Germinal center (tissue), 1 donor: ENCODE measurements at regions not wholly inside any gene's neighbourhood (a gene's known extent, or its start where the extent isn't known, plus 50 kb on each side); places are given as distances from the start of the nearest gene placed in this dataset.
"Not testable (repeated sequence)": the region's sequence is repeated elsewhere in the genome, so short reads cannot be mapped to it uniquely, and the experiment has no call there.

Source experiments
- DNase-seq: peaks from one replicate; pipeline ENCODE4 v3.0.0; 2012; ENCODE audit warnings: mixed read lengths, low spot score

GRCh38 chr2:136715146-136715545 lies 50.2 kb upstream of the THSD7B start:
- no peak for DNase-seq

- DNase-seq: no peak
Measured at GRCh38 chr2:136714452-136714951, 50.8 kb upstream of the THSD7B start.

GRCh38 chr2:136713739-136714138 lies 51.6 kb upstream of the THSD7B start:
- DNase-seq: no peak

- DNase-seq: no peak
Measured at GRCh38 chr2:136705336-136705735, 60.0 kb upstream of the THSD7B start.

- no peak for DNase-seq
Measured at GRCh38 chr2:136703214-136703613, 62.1 kb upstream of the THSD7B start.

GRCh38 chr2:136696438-136696837 lies 68.9 kb upstream of the THSD7B start:
- no peak for DNase-seq

- no peak for DNase-seq
Measured at GRCh38 chr2:136693966-136694365, 71.4 kb upstream of the THSD7B start.

GRCh38 chr2:136680079-136680478 lies 85.3 kb upstream of the THSD7B start:
- not testable (repeated sequence) for DNase-seq

- DNase-seq: no peak
Measured at GRCh38 chr2:136665736-136666135, 99.6 kb upstream of the THSD7B start.

GRCh38 chr2:136664713-136665405 lies 100.5 kb upstream of the THSD7B start:
- no peak for DNase-seq

GRCh38 chr2:136658201-136658600 lies 107.1 kb upstream of the THSD7B start:
- DNase-seq: no peak

GRCh38 chr2:136653861-136654260 lies 111.5 kb upstream of the THSD7B start:
- DNase-seq: no peak

- DNase-seq: no peak
Measured at GRCh38 chr2:136651456-136652010, 113.8 kb upstream of the THSD7B start.

- no peak for DNase-seq
Measured at GRCh38 chr2:136647039-136647438, 118.3 kb upstream of the THSD7B start.

GRCh38 chr2:136645236-136645828 lies 120.0 kb upstream of the THSD7B start:
- DNase-seq: no peak

- DNase-seq: no peak
Measured at GRCh38 chr2:136639651-136640050, 125.7 kb upstream of the THSD7B start.

- DNase-seq: no peak
Measured at GRCh38 chr2:136638193-136638592, 127.2 kb upstream of the THSD7B start.

GRCh38 chr2:136637402-136637801 lies 127.9 kb upstream of the THSD7B start:
- DNase-seq: no peak

GRCh38 chr2:136628490-136628889 lies 136.9 kb upstream of the THSD7B start:
- no peak for DNase-seq

GRCh38 chr2:136613096-136613495 lies 152.2 kb upstream of the THSD7B start:
- no peak for DNase-seq

- DNase-seq: no peak
Measured at GRCh38 chr2:136612079-136612478, 153.3 kb upstream of the THSD7B start.

- DNase-seq: no peak
Measured at GRCh38 chr2:136611451-136611850, 153.9 kb upstream of the THSD7B start.

- DNase-seq: peak; percentile 6
Measured at GRCh38 chr2:136582628-136583205, 182.6 kb upstream of the THSD7B start.
